Colonic mucosa (tissue), 4 donors: ENCODE measurements at regions not wholly inside any gene's neighbourhood (a gene's known extent, or its start where the extent isn't known, plus 50 kb on each side); places are given as distances from the start of the nearest gene placed in this dataset.

Source experiments
- DNase-seq: peaks from one replicate; pipeline ENCODE4 v3.0.0-alpha.2; 2020
- H3K27ac ChIP-seq: fragments of 200-600 bp; one replicate; pipeline ENCODE4 v1.8.0; 2021
- H3K27me3 ChIP-seq: fragments of 200-600 bp; one replicate; pipeline ENCODE4 v1.8.0; 2021
- H3K36me3 ChIP-seq: fragments of 200-600 bp; one replicate; pipeline ENCODE4 v1.8.0; 2021
- H3K4me1 ChIP-seq: fragments of 200-600 bp; one replicate; pipeline ENCODE4 v1.8.0; 2021; ENCODE audit warnings: mild to moderate bottlenecking
- H3K4me3 ChIP-seq: fragments of 200-600 bp; one replicate; pipeline ENCODE4 v1.8.0; 2021
- H3K9ac ChIP-seq, 2 donors: one replicate each; pipeline ENCODE4 v1.7.0; 2013; ENCODE audit warnings: control low read depth in 2 of 2, low read depth in 2 of 2, low read length in 2 of 2
- H3K9me3 ChIP-seq: fragments of 200-600 bp; one replicate; pipeline ENCODE4 v1.8.0; 2021
- intact Hi-C: fragments of 100-400 bp; cut with DNase I; formaldehyde crosslinking; loops from one replicate; pipeline ENCODE4 v1.14.1; 2022
- TF ChIP-seq, protein P1 (sequence below): fragments of 200-600 bp; IDR thresholded peaks from one replicate; pipeline ENCODE4 v1.8.0; 2022; ENCODE audit warnings: antibody characterized with exemption, mild to moderate bottlenecking
- donor health status: healthy.
- donor health status: DM: no; HTN: no; CAD: no.
- donor health status: DM: no; HTN: no; CAD: no.

DNA sequence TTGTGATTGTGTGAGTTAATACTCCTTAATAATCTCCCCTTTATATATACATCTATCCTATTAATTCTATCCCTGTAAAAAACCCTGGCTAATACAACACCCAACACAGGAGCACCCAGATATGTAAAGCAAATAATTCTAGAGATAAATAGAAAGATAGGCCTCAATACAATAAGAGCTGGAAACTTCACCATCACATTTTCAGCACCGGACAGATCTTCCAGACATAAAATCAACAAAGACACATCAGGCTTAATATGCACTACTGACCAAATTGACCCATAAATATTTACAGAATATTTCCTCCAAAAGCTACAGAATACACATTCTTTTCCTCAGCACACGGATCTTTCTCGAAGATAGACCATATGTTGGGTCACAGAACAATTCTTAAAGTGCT lies 71.0 kb upstream of the ST8SIA4 start:
- no peaks in the 10 kb centered on the region for H3K9me3 ChIP-seq

DNA sequence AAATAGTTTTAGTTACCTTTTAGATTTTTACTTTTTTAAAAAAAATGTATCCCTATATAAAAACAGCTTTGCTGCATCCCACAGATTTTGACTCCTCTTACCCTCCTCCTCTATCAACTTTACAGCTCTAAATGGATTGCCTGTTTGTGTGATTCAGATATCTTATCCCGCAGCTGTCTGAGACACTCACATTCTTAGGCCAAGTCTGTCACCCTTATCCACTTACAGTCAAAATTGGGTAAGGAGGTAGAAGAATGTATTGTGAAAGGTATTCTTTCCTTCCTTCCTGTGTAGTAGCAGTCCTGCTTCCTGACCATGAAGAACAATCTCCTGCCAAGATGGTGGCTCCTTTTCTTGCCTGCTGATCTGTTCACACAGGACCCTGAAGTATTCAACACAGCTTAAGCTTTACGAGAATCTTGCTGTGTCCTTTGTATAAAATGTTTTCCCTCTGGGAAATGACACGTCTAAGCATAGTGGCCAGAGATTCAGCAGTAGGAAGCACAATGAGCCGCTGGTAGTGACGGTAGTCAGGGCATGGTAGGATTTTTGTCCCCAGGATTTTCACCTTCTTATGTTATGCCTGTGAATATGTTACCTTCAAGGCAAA lies 67.7 kb upstream of the ST8SIA4 start:
- TF ChIP-seq, protein P1, sequence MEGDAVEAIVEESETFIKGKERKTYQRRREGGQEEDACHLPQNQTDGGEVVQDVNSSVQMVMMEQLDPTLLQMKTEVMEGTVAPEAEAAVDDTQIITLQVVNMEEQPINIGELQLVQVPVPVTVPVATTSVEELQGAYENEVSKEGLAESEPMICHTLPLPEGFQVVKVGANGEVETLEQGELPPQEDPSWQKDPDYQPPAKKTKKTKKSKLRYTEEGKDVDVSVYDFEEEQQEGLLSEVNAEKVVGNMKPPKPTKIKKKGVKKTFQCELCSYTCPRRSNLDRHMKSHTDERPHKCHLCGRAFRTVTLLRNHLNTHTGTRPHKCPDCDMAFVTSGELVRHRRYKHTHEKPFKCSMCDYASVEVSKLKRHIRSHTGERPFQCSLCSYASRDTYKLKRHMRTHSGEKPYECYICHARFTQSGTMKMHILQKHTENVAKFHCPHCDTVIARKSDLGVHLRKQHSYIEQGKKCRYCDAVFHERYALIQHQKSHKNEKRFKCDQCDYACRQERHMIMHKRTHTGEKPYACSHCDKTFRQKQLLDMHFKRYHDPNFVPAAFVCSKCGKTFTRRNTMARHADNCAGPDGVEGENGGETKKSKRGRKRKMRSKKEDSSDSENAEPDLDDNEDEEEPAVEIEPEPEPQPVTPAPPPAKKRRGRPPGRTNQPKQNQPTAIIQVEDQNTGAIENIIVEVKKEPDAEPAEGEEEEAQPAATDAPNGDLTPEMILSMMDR: no peak
- Histone ChIP-seq H3K27ac (no peak overlapping the region), H3K9me3 (no peaks in the 10 kb centered on the region), H3K9ac (no peak overlapping the region), H3K4me3 (no peak overlapping the region), H3K27me3 (no peaks in the 10 kb centered on the region), H3K36me3 (no peaks in the 10 kb centered on the region), H3K4me1 (no peaks in the 10 kb centered on the region)
- no peak for DNase-seq
- intact Hi-C loops: no loop called here

More for the DNA sequence above, 71.0 kb upstream of the ST8SIA4 start:
- no peaks in the 10 kb centered on the region for H3K36me3 ChIP-seq
- TF ChIP-seq, protein P1: no peak
- intact Hi-C loops: no loop called here
- H3K4me3 ChIP-seq: no peak overlapping the region
- no peaks in the 10 kb centered on the region for H3K27me3 ChIP-seq
- no peak overlapping the region for H3K27ac ChIP-seq
- no peak for DNase-seq
- H3K4me1 ChIP-seq: no peaks in the 10 kb centered on the region
- no peak overlapping the region for H3K9ac ChIP-seq

DNA sequence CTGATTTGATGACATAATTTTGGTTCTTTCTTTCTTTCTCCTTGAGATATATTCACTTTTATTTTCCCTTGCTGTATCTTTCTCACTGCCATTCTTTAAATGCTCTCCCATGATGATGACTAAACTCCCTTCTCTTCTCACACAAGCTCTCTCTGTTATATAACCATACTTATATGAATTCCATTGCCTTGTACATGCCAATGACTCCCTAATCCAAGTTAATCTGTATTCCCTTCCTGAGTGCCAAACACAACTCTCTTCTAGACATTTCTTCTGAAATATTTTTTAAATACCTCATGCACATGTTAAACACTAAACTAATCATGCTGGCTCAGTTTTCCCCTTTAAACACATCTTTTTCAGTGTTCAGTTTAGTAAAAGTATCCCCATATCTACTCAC lies 62.2 kb upstream of the ST8SIA4 start:
- Histone ChIP-seq H3K4me3 (no peak overlapping the region), H3K27ac (no peak overlapping the region), H3K27me3 (no peaks in the 10 kb centered on the region), H3K9ac (no peak overlapping the region), H3K4me1 (no peaks in the 10 kb centered on the region), H3K9me3 (no peaks in the 10 kb centered on the region), H3K36me3 (no peaks in the 10 kb centered on the region)
- TF ChIP-seq, protein P1: no peak
- intact Hi-C loops: no loop called here
- no peak for DNase-seq
